ENCODE measurements at regions not wholly inside any gene's neighbourhood (a gene's known extent, or its start where the extent isn't known, plus 50 kb on each side); places are given as distances from the start of the nearest gene placed in this dataset.

- Histone ChIP-seq H4K20me1 (ENCODE audit: insufficient read depth, low read length) (no peaks in the 10 kb centered on the region), H3K4me1 (ENCODE audit: low read length) (no peaks in the 10 kb centered on the region), H3K4me3 (ENCODE audit: low read length) (no peak overlapping the region), H2AFZ (ENCODE audit: low read depth, low read length) (no peak overlapping the region), H3K36me3 (replicated peaks; ENCODE audit: low read depth, low read length) (no peaks in the 10 kb centered on the region), H3K9ac (ENCODE audit: low read length) (no peak overlapping the region), H3K27me3 (ENCODE audit: low read depth, low read length) (no peaks in the 10 kb centered on the region; the same call in 1 of the 2 replicates), H3K27ac (ENCODE audit: low read length) (no peak overlapping the region), H3K9me3 (ENCODE audit: insufficient read depth, low read length) (no peaks in the 10 kb centered on the region), H3K4me2 (ENCODE audit: low read length) (no peak overlapping the region), H3K79me2 (ENCODE audit: low read length) (no peaks in the 10 kb centered on the region)
- TF ChIP-seq, protein P1, sequence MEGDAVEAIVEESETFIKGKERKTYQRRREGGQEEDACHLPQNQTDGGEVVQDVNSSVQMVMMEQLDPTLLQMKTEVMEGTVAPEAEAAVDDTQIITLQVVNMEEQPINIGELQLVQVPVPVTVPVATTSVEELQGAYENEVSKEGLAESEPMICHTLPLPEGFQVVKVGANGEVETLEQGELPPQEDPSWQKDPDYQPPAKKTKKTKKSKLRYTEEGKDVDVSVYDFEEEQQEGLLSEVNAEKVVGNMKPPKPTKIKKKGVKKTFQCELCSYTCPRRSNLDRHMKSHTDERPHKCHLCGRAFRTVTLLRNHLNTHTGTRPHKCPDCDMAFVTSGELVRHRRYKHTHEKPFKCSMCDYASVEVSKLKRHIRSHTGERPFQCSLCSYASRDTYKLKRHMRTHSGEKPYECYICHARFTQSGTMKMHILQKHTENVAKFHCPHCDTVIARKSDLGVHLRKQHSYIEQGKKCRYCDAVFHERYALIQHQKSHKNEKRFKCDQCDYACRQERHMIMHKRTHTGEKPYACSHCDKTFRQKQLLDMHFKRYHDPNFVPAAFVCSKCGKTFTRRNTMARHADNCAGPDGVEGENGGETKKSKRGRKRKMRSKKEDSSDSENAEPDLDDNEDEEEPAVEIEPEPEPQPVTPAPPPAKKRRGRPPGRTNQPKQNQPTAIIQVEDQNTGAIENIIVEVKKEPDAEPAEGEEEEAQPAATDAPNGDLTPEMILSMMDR (IDR thresholded peaks at IDR 0.05; ENCODE audit: low read depth, low read length): no peak
- TF ChIP-seq EZH2phosphoT487 (IDR thresholded peaks at IDR 0.05; ENCODE audit: low read depth): no peak
Observed at GRCh38 chr9:27717991-27718390, 144.7 kb upstream of the C9orf72 start.

- no peaks in the 10 kb centered on the region for H4K20me1 ChIP-seq (ENCODE audit: insufficient read depth, low read length)
- no peaks in the 10 kb centered on the region for H3K9me3 ChIP-seq (ENCODE audit: insufficient read depth, low read length)
- H3K27ac ChIP-seq (ENCODE audit: low read length): no peak overlapping the region
- H3K36me3 ChIP-seq (replicated peaks; ENCODE audit: low read depth, low read length): no peaks in the 10 kb centered on the region
- H3K9ac ChIP-seq (ENCODE audit: low read length): no peak overlapping the region
- H3K4me1 ChIP-seq (ENCODE audit: low read length): no peaks in the 10 kb centered on the region
- no peak for TF ChIP-seq EZH2phosphoT487 (IDR thresholded peaks at IDR 0.05; ENCODE audit: low read depth)
- TF ChIP-seq, protein P1 (IDR thresholded peaks at IDR 0.05; ENCODE audit: low read depth, low read length): no peak
- H3K4me2 ChIP-seq (ENCODE audit: low read length): no peak overlapping the region
- H3K4me3 ChIP-seq (ENCODE audit: low read length): no peak overlapping the region
- no peak overlapping the region for H2AFZ ChIP-seq (ENCODE audit: low read depth, low read length)
- H3K79me2 ChIP-seq (ENCODE audit: low read length): no peaks in the 10 kb centered on the region
- H3K27me3 ChIP-seq (ENCODE audit: low read depth, low read length): no peaks in the 10 kb centered on the region; the same call in 1 of the 2 replicates
Observed at GRCh38 chr9:27719711-27720110, 146.4 kb upstream of the C9orf72 start.

DNA sequence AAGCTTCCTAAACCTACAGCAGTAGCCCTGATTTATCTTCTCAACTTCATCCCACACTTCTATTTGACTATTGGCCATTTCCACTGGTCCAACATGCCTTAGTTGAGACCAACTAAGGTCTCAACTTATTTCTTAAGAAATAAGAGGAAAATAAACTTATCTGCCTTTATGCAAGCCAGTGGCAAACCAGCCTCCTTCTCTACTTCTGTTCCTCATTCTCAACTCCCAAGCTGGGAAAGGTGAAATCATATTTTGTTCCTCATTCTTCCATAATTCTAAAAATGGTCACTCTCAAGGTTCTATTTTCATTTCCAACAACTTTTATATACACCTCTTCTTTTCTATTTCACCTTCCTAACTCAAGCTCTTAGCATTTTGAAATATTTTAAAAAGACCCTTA lies 149.6 kb upstream of the C9orf72 start:
- Histone ChIP-seq H3K27ac (ENCODE audit: low read length) (no peak overlapping the region), H3K4me3 (ENCODE audit: low read length) (no peak overlapping the region), H3K4me2 (ENCODE audit: low read length) (no peak overlapping the region), H3K9me3 (ENCODE audit: insufficient read depth, low read length) (no peaks in the 10 kb centered on the region), H3K4me1 (ENCODE audit: low read length) (no peaks in the 10 kb centered on the region), H4K20me1 (ENCODE audit: insufficient read depth, low read length) (no peaks in the 10 kb centered on the region), H2AFZ (ENCODE audit: low read depth, low read length) (no peak overlapping the region), H3K9ac (ENCODE audit: low read length) (no peak overlapping the region), H3K36me3 (replicated peaks; ENCODE audit: low read depth, low read length) (no peaks in the 10 kb centered on the region), H3K27me3 (ENCODE audit: low read depth, low read length) (no peaks in the 10 kb centered on the region), H3K79me2 (ENCODE audit: low read length) (no peaks in the 10 kb centered on the region)
- TF ChIP-seq, protein P1 (IDR thresholded peaks at IDR 0.05; ENCODE audit: low read depth, low read length): no peak
- no peak for TF ChIP-seq EZH2phosphoT487 (IDR thresholded peaks at IDR 0.05; ENCODE audit: low read depth)

DNA sequence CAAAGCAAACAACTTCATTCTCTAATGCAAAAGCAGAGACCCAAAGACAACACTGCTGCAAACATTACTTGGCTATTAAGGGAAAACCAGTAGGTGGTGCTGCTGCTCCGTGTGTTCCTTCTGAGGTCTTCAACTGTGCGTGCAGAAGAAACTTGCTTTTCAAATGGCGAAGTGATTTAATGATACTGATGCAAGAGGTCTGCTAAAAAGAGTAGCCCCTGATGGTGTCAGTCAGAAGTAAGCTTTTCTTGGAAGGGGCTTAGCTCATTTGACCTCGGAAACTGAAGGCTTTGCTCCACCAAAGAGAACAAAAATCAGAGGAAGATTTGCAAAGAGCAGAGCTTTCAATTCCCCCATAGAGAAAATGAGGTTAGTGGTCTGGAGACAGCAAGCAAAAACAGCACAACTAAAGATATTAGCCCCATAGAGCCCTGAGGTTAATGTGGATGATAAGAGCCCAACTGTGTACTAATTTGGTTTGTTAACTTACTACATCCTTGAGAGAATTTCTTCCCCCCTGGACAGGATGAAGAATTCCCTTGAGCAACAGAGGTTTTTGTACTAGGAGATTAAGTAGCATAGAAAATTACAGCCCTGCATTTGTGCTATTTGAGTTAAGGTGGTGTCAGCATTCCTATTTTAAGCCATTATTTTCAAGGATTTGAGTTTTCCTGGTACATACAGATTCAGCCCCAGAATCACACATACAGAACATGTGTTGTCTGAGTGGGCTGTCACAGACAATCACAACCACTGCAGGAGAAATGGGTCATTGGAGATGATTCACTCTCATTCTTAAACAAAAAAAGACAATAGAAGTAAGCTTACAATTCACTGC lies 153.2 kb upstream of the C9orf72 start:
- H3K9ac ChIP-seq (ENCODE audit: low read length): no peak overlapping the region
- no peaks in the 10 kb centered on the region for H3K36me3 ChIP-seq (replicated peaks; ENCODE audit: low read depth, low read length)
- no peak for TF ChIP-seq EZH2phosphoT487 (IDR thresholded peaks at IDR 0.05; ENCODE audit: low read depth)
- TF ChIP-seq, protein P1 (IDR thresholded peaks at IDR 0.05; ENCODE audit: low read depth, low read length): peak; percentile 87
- no peaks in the 10 kb centered on the region for H3K4me1 ChIP-seq (ENCODE audit: low read length)
- peak overlapping the region; percentile 62 for H3K4me3 ChIP-seq (ENCODE audit: low read length)
- H3K27ac ChIP-seq (ENCODE audit: low read length): no peak overlapping the region
- H3K79me2 ChIP-seq (ENCODE audit: low read length): no peaks in the 10 kb centered on the region
- no peaks in the 10 kb centered on the region for H3K27me3 ChIP-seq (ENCODE audit: low read depth, low read length)
- peak overlapping the region; percentile 69 for H3K4me2 ChIP-seq (ENCODE audit: low read length)
- no peaks in the 10 kb centered on the region for H4K20me1 ChIP-seq (ENCODE audit: insufficient read depth, low read length)
- H2AFZ ChIP-seq (ENCODE audit: low read depth, low read length): peak overlapping the region; percentile 58; the same call in 1 of the 2 replicates
- no peaks in the 10 kb centered on the region for H3K9me3 ChIP-seq (ENCODE audit: insufficient read depth, low read length)
